Pancreas (tissue), 10 donors: ENCODE measurements at regions not wholly inside any gene's neighbourhood (a gene's known extent, or its start where the extent isn't known, plus 50 kb on each side); places are given as distances from the start of the nearest gene placed in this dataset.

Experiments used
- ATAC-seq, 4 donors: fragments of 200-7000 bp; cut with Tn5 transposase; one replicate each; pipeline versions ENCODE4 v1.8.0 to v1.9.1; 2020; ENCODE audit warnings: mild to moderate bottlenecking in 4 of 4, moderate library complexity in 4 of 4
- DNase-seq, 6 donors: peaks; one replicate each; pipeline ENCODE4 v3.0.0-alpha.2; 2020
- FAIRE-seq: peaks from 2 replicates; lab custom pipeline; 2012; peaks lifted over from hg19 to GRCh38; lab: Jason Lieb, UNC
- H3K27ac ChIP-seq, 4 donors: fragments of 200-600 bp; sonication (generic); 1 replicate in 3 of 4; 2 replicates in 1 of 4; pipeline versions ENCODE4 v1.5.0 to v1.8.0; 2020
- H3K27me3 ChIP-seq, 4 donors: fragments of 200-600 bp; one replicate each; pipeline ENCODE4 v1.8.0; 2021
- H3K36me3 ChIP-seq, 3 donors: fragments of 200-600 bp; sonication (generic) in 1 of 3; one replicate each; pipeline versions ENCODE4 v1.5.0 to v1.8.0; 2020 to 2021
- H3K4me1 ChIP-seq, 3 donors: fragments of 200-600 bp; one replicate each; pipeline ENCODE4 v1.8.0; 2021
- H3K4me3 ChIP-seq, 4 donors: fragments of 200-600 bp; sonication (generic) in 2 of 4; one replicate each; pipeline versions ENCODE4 v1.5.0 to v1.8.0; 2020 to 2021
- H3K9me3 ChIP-seq, 4 donors: fragments of 200-600 bp; one replicate each; pipeline ENCODE4 v1.8.0; 2021
- CTCF ChIP-seq, 4 donors: fragments of 200-600 bp; sonication (generic) in 3 of 4; IDR thresholded peaks; one replicate each; pipeline versions ENCODE4 v1.5.0 to v1.8.0; 2021; ENCODE audit warnings: antibody characterized with exemption in 4 of 4
- WGBS, 2 donors: extraction: QIAGEN DNeasy Blood & Tissue Kit; methylation state at CpG; one replicate each; pipeline ENCODE4 v1.1.7; 2013; 5-methylcytosine and 5-hydroxymethylcytosine counted together
- intact Hi-C, 3 donors: fragments of 100-400 bp; cut with DNase I; formaldehyde crosslinking; loops; one replicate each; pipeline versions ENCODE4 v1.11.1 to v1.14.2; 2022
- donor health status: healthy with polysubstance abuse.
- donor health status: DM: no; HTN: no; CAD: no; lungs with moderate emphysema.
- donor health status: DM: no; HTN: no; CAD: no.
- donor health status: control.
- donor health status: control.
- donor health status: Bipolar disorder and iron deficiency.
- donor health status: DM: yes; HTN: yes; CAD: no.
- donor health status: DM: no; HTN: no; CAD: no.
- donor health status: DM: no; HTN: no; CAD: no.
- donor health status: DM: yes; HTN: yes; CAD: no.

- ATAC-seq, result no peak
- no peak overlapping the region for H3K4me3 ChIP-seq
- no peaks in the 10 kb centered on the region for H3K4me1 ChIP-seq
- WGBS, 2 donors, result 63 to 67% methylated on average over 2 of the region's 2 CpGs
- TF ChIP-seq CTCF (IDR thresholded peaks at IDR 0.05), result no peak
- no peak overlapping the region for H3K27ac ChIP-seq
- no peaks in the 10 kb centered on the region for H3K9me3 ChIP-seq
- H3K36me3 ChIP-seq, result no peaks in the 10 kb centered on the region
- no peak for DNase-seq
- no peak for FAIRE-seq
- no peaks in the 10 kb centered on the region for H3K27me3 ChIP-seq
- intact Hi-C loops, result no loop called here
These were observed 80.6 kb upstream of the E2F8 start for GRCh38 chr11:19321351-19321750.

DNA sequence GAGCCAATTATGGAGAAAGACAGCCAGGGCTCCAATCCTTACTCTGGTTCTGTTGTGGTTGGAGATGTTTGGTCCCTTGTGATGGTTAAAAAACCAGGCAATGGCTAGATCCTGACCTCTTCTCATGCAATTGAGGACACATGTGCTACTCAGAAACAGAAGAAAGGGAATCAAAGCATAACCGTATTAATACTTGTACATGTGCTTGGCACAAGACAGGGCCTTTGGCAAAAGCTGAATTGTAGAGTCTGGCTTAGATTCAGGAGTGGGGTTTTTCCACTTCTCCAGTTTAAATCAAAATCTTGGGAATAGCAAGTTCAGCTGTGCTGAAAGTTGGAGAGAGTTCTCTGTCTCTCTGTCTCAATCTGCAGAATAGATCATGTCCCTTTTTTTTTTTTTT, 80.1 kb upstream of the E2F8 start:
- no peak overlapping the region for H3K27ac ChIP-seq
- H3K27me3 ChIP-seq, result no peaks in the 10 kb centered on the region
- ATAC-seq, result peak in 1 of 4 donors; percentile 19
- H3K36me3 ChIP-seq, result no peaks in the 10 kb centered on the region
- H3K9me3 ChIP-seq, result no peaks in the 10 kb centered on the region
- H3K4me1 ChIP-seq, result no peaks in the 10 kb centered on the region
- no peak for DNase-seq
- H3K4me3 ChIP-seq, result no peak overlapping the region
- FAIRE-seq, result no peak
- WGBS, 2 donors, result 57 to 60% methylated on average over 1 of the region's 1 CpG
- intact Hi-C loops, result no loop called here
- TF ChIP-seq CTCF (IDR thresholded peaks at IDR 0.05), result no peak

DNA sequence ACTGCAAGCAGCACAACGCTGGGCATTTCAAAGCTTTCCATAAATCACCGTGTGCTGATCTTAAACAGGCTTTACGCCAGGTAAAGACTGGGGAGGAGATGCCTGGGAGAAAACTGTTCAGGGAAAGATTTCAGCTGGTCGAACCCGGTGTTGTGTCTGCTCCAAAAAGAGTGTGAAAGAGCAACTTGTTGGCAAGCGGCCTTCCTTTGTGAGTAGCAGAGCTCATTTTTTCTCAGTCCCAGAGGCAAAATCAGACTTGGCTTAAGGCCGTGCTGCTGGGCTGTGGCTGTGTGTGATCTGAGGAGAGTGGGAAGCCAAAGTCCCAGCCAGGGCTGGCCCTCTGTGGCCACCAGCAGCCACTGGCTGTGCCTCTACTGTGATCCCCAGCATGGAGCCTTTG, 75.7 kb upstream of the E2F8 start:
- H3K4me1 ChIP-seq, result no peaks in the 10 kb centered on the region
- WGBS, 2 donors, result 46 to 47% methylated on average over 7 of the region's 7 CpGs

GRCh38 chr11:19315511-19315910, 74.8 kb upstream of the E2F8 start:
- no peaks in the 10 kb centered on the region for H3K27me3 ChIP-seq
- no peak for ATAC-seq
- no peaks in the 10 kb centered on the region for H3K9me3 ChIP-seq
- H3K4me3 ChIP-seq, result no peak overlapping the region
- intact Hi-C loops, result loop anchor here in 1 of 3 donors (5.0 to 10.0 kb wide), 2 partner anchors 237 to 241 kb away; no protein-coding TSS in a partner anchor
- H3K4me1 ChIP-seq, result no peaks in the 10 kb centered on the region
- DNase-seq, result no peak
- no peaks in the 10 kb centered on the region for H3K36me3 ChIP-seq
- H3K27ac ChIP-seq, result no peak overlapping the region
- TF ChIP-seq CTCF (IDR thresholded peaks at IDR 0.05), result no peak
- 78 to 79% methylated on average over 2 of the region's 2 CpGs for WGBS, 2 donors
- no peak for FAIRE-seq

More for the DNA sequence above, 75.7 kb upstream of the E2F8 start:
- no peak for FAIRE-seq
- Histone ChIP-seq H3K9me3 (no peaks in the 10 kb centered on the region), H3K27ac (no peak overlapping the region), H3K36me3 (no peaks in the 10 kb centered on the region), H3K27me3 (no peaks in the 10 kb centered on the region), H3K4me3 (no peak overlapping the region)
- ATAC-seq, result peak in 3 of 4 donors; percentile 15 to 58 (median 43)
- DNase-seq, result peak in 2 of 6 donors; percentile 7 to 35
- intact Hi-C loops, result loop anchor here in 1 of 3 donors (5.0 to 10.0 kb wide), 2 partner anchors 236 to 242 kb away; no protein-coding TSS in a partner anchor
- TF ChIP-seq CTCF (IDR thresholded peaks at IDR 0.05), result no peak

DNA sequence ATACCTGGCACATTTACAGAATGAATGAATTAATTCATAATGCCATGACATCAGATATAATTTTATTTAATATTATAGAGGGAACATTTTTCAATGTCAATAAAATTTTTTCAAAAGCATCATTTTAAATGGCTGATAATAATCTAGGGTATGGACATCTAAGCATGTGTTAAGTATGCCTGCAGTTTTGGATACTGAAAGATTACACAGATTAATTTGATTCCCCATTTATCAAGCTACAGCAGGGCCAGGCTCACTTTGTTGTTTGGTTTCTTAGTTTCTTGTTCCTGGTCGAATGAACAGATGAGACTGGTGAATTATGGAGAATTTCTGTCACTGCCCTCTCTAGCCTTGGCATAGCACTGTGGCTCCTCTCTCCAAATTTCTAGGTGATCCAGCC, 72.4 kb upstream of the E2F8 start:
- no peak for FAIRE-seq

More for the DNA sequence above, 72.4 kb upstream of the E2F8 start:
- H3K36me3 ChIP-seq, result no peaks in the 10 kb centered on the region
- ATAC-seq (no peak), DNase-seq (no peak)
- intact Hi-C loops, result loop anchor here in 2 of 3 donors (5.0 to 10.0 kb wide), 2 partner anchors 238 to 239 kb away; no protein-coding TSS in a partner anchor
- no peaks in the 10 kb centered on the region for H3K27me3 ChIP-seq
- H3K9me3 ChIP-seq, result no peaks in the 10 kb centered on the region
- no peak for TF ChIP-seq CTCF (IDR thresholded peaks at IDR 0.05)
- no peak overlapping the region for H3K27ac ChIP-seq
- no peak overlapping the region for H3K4me3 ChIP-seq
- H3K4me1 ChIP-seq, result no peaks in the 10 kb centered on the region
- 10 to 24% methylated on average over 1 of the region's 1 CpG for WGBS, 2 donors
